Stimulated activated naive CD8-positive, alpha-beta T cell treated with anti-CD3 and anti-CD28 coated beads, Interleukin-15, Interleukin-2, amounts not matched to agents 100 U/mL and 50 U/mL, for 24 hours (primary cell): ENCODE measurements at regions not wholly inside any gene's neighbourhood (a gene's known extent, or its start where the extent isn't known, plus 50 kb on each side); places are given as distances from the start of the nearest gene placed in this dataset.
A peak's percentile ranks its signal among the peaks of the same experiment; 100 is the strongest.

Experiments used
- ATAC-seq: fragments of 150-1000 bp; cut with Tn5 transposase; one replicate; pipeline ENCODE4 v1.10.0; 2021
- DNase-seq: peaks from one replicate; pipeline ENCODE4 v3.0.0; 2021

DNA sequence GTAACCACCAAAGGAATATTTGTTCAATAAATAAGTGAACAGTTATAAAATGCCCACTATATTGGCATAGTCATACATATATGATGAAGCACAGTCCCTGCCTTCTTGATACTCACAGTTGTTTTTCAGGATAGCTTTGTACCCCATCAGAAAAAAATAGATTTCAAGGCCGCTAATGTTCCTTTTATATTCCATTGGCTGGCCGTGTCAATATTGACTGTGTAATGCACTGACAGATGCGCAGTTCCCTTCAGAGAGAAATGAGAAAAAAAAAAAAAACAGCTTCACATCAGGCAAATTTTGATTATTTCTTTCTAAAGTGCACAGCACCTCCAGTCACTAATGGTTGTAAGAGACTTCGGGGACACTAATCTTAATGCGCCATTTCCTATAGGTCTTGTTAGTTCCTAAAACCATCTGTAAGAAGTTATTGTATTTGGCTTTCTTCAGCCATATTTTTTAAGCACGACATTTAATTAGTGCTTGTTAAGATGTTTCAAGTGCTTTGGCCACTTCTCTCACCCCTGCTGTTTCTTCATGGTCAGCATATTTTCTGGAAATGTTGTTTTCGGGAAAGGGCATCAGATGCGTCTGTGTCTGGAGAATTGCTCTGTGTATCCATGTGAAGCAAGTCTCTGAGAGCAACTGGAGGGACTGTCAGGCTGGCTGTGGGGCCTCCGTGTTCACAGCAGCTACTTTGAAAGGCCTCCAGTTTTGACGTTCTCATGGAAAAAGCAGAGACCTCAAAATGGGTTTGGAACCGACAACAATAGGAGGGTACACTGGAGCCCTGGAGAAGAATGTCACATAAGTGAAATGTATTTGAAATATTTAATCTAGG lies 378.3 kb downstream of the MTX2 start:
- ATAC-seq (no peak), DNase-seq (no peak)

DNA sequence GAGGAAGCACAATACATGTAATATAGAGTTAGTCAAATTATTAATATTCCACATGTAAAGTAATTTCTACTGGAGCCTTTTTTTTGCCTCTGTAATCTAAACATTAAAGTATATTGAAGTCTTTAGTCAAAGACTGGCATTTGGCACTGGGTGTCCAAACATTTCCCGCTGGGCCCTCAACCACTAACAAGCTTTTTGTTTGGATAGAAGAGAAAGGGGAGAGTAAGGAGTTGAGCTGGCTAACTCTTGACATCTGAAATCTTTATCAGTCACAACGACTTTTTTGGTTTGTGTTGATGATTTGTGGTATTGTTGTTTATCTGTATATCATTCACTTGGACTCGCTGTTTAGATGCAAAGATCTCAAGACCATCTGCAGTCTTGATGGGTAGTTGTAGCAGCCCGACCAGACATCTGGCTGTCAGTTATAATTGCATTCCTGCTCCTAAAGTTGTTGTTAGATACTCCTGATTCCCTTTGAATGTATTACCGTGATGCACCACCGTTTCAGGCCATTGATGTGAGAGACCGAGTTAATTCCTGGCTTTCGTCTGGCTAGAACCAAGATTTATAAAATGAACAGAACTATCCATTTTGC lies 379.6 kb downstream of the MTX2 start:
- DNase-seq, result no peak
- no peak for ATAC-seq

DNA sequence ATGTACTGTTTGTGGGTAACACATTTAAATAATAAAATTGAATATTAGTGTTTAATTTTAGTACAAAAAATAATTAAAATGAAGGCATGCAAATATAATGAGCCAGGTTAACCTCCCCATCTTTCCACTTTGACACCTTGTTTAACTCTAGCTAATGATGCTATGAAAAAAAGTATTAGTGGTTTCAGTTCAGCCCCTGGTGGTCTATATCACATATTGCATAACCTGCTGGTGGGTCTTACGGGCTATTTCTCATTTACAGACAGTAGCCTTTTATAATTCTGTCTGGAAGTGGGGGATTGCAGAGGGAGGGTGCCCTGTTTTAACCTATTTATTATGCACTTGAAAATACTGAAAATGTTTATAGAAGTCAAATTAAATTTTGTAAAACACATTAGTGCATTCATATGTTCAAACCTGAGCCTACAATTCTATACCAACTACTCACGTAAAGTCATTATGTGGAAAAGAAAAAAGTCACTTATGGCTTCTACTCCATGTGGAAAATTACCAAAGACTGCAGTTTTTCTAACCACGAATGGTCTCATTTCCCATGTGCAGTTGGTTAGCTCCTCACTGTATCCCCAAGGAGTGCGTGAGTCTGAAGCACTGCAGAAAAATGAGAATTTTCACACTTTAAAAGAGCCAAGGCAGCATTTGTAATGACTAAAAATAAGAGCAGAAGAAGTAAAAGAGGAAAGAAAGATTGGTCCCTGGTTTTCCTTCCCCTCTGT lies 381.0 kb downstream of the MTX2 start:
- ATAC-seq (no peak), DNase-seq (no peak)

DNA sequence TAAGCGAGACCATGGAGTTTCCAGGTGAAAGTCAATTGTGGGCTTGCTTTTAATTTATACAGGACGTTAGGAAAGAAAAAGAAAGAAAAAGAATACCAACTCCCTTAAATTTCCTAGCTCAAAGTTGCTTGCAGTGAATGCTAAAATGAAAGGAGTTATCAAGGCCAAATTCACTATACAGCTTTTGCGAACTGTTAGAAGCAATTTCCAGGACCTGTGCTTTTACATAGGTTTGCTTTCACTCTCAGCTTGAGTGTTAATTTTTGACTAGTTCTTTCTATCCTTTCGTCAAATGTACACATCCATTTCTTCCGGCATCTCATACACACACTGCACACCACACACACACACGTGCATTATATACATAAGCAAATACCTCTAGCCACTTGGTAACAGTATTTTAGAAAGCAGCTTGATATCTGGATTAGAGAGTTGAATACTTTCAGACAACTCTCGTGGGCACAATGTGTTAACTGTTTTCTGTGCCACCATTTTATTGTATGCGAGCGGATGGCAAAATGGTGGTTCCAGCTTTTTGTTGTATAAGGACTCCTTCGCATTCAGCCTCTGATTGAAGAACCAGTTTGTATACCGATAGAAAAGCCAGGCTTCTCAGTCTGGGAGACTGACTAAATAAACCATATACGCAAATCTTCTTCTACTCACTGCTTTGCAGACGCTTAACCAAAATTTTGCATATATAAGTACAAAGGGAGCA lies 381.8 kb downstream of the MTX2 start:
- DNase-seq (no peak), ATAC-seq (no peak)

DNA sequence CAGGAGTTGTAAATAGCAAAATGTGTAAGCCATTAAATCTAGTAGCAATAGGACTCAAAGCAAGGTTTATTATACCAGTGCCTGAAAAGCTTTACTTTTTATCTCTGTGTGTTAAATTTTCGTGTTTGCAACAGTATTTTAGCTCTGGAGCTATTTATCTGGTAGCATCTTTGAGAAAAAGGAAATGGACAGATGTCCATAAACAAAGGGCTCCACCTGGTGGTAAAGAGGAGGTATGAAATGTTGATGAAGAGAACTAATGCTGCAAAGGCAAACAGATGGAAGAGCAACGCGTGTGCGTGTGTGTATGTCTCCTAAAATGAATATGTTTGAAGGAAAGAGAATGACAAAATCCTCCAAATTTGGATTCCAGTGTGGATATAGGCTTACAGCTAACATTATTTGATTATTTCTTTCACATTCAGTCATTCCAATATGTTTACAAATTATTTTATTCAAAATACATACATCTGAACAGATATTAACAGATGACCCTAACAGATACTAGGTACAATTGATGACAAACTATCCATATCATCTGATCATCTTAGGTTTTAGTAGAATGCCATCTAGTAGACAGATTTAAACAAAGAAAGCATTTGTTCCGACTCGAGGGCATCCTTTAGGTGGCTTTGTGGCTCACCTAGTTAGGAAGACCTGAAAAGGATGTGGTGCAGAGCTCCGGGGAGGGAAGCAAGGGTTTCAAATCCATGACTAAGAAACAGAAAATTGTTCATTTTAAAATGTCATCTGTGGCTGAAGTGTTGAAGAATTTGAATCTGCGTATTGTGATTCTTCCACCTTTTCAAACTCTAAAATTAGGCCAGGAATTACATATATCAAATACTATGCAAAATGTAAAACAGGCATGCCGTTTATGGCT lies 383.3 kb downstream of the MTX2 start:
- ATAC-seq (peak; percentile 84), DNase-seq (no peak)

DNA sequence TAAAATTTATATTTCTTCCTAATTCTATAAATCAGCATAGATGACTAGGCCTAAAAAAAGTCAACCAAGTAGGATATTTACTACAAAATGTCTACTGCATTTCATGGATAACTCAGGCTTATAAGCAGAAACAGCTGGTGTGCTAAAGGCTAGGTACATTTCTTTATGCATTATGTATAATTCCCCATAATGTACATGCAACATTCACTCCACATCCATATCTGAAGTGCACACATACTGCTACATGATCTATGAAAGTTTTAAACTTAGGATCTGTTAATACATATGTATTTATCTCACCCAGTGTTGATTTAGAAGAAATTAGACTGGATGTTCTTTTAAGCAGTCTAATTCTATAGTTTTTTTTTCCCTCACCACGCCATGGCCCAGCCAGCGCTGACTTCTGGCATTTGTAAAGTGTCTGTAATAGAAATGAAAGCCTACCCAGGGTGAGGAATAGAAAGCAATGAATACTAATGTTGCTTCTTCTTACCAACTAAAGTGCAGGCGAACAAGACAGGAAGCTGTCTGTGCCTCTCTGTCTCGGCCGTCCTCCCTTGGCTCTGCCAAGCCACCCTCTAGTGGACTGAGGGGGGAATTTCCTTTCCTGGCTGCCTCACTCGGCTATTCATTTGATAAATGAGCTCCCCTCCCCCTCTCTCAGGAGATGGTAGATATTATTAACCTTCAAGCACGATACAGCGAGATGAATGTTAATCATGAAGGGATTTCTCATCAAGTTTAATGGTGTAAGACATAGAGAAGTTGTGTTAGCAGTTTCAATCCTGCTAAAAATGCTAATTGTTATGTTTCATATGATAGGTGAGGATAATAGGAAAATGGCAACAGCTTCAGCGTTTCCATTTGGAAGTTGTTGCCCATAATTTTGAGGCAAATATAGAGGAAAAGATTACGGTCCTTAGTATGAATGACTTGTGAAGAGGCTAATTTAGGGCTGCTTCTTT lies 384.5 kb downstream of the MTX2 start:
- DNase-seq (peak; percentile 39), ATAC-seq (peak; percentile 35)

DNA sequence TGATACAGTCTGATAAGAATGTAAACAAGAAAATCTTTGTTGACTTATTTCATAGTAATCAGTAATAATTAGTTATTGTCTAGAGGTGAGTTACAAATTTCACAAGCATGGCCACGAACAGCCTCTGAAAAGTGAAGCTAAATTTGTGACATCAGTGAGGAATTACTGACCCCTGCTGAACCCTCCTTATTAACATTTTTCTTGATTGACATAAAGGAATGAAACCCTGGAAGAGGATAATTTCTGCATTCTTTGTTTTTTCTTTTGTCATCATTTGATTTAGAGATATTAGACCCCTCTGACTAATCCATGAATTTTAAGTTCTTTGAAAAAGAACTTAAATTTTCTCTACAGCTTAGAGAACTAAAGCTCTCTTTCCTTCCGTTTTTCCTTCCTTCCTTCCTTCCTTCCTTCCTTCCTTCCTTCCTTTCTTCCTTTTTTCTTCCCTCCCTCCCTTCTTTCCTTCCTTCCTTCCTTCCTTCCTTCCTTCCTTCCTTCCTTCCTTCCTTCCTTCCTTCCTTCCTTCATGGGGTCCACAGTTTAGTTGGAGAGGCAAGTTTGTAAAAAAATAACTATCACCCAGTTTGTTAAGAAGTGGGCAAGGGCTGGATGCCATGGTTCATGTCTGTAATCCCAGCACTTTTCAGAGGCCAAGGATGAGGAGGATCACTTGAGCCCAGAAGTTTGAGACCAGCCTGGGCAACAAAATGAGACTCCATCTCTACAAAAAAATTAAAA lies 387.0 kb downstream of the MTX2 start:
- DNase-seq (no peak), ATAC-seq (no peak)

DNA sequence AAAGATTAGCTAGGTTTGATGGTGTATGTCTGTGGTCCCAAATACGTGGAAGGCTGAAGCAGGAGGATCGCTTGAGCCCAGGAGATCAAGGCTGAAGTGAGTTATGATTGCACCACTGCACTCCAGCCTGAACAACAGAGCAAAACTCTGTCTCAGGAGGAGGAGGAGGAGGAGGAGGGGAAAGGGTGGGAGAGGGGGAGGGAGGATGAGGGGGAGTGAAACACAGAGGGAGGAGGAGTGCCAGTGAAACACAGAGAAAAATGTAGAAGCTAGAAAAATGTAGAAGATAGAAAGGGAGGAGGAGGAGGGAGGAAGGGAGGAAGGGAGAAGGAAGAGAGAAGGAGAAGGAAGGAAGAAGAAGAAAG lies 387.5 kb downstream of the MTX2 start:
- no peak for ATAC-seq
- no peak for DNase-seq

DNA sequence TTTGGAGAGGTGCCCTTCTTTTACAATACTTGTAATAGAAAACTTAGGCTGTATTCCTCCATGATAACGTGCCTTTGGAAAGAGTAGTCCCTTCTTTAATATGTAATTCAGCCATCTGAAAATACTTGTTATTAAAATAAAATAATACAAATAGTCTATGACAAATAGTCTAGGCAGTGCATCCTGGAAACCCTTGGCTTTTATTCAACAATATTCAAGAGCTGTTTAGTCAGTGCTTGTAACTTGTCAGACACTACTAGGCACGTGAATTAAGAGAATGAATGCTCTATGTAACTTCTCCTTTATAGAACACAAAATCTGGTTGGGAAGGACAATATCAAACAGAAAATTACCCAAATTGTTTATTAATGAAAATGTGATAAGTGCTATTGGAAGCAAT lies 388.2 kb downstream of the MTX2 start:
- DNase-seq, result no peak
- ATAC-seq, result no peak

DNA sequence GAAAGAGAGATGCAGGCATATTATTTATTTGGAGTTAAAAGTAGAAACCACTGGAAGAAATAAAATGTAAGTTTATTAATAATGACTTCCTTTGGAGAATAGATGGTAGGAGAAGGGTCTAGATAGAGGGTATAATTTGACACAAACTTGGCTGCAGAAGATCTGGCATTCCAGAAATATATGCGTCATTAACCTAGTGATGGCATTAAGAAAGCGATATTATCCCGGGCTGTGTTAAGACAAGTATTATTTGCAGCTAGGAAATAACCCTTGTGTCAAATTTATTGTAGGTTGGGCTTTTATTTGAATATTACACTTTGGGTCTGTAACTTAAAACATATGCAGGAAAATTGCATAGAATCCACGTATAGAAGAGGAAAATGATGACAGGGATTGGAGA lies 389.5 kb downstream of the MTX2 start:
- no peak for DNase-seq
- ATAC-seq, result no peak

DNA sequence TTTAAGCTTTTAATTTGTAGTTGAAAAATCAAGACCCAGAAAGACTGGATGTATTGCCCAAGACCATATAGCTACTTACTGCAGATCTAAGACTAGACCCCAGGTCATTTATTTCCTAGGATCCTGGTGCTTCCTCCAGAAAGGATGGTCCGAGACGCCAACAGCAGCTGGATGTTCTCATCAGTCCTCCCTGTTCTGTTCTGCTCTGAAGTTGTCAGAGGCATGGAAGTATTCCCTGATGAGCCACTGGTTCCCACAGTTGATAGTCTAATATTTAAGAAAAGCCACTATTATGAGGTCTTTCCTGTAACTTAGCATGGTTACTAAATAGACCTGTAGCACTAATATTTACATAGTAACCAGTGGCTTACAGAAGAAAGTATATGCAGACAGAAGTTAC lies 393.5 kb downstream of the MTX2 start:
- ATAC-seq, result no peak
- no peak for DNase-seq

DNA sequence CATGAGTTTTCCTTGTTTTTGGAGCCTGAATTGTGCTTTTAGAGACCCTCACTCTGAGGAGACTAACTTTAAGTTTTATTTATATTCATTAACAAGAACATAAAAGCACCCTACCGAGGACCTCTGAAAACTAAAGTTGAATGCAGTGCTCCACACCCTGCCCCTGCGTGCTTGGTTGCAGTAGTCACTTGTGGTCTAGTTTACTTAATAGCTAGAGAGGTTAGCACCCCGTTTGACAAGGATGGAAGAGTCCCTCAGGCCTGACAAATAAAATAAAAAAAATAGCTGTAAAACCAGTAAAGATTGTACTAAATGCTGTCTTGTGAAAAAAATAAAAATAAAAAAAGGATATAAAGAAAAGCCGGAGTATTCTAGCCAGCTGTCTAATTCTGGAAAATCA lies 395.2 kb downstream of the MTX2 start:
- no peak for DNase-seq
- ATAC-seq, result no peak

DNA sequence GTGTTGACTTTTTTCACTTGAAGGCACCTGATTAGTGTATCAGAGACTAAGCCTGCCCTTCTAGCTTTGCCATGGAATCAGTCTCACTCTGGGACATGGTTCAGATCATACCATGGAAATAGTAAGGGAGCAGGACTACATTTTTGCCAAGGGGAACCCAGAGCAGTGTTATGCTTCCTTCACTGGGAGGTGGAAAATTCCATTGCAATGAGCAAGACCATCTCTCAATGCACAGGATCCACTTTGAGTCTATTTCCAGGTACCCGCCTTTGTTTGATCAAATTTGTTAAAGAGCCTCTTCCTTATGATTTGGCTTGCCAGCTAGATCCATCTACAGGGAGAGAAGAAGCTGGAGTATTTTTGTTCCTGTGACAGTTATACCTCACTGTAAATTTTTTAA lies 395.8 kb downstream of the MTX2 start:
- no peak for ATAC-seq
- no peak for DNase-seq

DNA sequence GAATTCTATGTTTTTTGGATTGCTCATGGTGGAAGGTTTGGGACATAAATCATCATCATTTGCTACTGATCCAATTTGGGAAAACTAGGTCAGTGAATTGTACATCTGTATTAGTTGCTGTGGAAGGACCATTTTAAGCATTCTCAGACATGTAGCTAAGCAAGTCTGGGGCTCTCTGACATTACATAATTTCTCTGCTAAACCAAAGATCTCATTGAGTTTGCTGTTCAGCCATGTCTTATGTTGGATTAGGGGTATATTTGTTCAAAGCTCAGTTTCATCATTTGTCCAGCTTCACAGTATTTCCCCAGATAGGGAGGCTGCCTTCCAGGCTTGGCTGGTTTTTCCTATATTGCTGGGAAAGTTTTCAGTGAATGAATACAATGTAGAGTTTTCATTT lies 399.7 kb downstream of the MTX2 start:
- DNase-seq, result no peak
- no peak for ATAC-seq

DNA sequence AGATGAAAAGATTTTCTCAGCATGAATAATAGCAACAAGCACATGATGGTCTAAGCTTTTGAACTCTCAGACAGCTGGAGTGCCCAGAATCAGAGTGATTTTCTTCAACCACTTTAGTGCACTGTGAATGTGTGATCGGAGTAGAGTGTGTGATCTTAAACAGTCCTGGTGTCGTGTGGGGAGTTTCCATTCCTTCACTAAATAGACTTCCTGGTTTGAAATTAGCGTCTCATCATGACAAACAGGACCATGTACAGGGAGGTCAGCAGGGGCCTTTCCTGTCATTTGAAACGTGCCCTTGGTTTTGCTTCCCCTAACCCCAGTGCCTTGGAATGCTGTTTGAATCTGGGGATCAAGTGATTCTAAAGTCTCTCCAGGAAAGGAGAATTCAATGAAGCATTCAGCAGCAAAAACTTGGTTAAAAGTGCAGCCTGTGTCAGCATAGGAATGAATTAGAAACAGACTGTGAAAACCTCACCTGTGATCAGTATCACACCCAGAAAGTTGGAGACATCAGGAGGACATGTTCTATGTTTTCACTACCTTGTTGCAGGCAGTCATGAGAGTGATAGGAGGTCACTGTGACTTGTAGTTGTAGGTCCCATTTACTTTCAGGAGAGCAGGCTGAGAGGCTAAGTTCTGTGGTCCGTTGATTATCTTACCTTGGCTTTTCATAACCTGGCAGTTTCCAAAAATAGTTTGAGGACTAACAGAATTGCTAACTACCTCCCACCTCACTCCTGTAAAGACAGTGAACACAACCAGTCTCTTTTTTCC lies 400.3 kb downstream of the MTX2 start:
- ATAC-seq (no peak), DNase-seq (no peak)

DNA sequence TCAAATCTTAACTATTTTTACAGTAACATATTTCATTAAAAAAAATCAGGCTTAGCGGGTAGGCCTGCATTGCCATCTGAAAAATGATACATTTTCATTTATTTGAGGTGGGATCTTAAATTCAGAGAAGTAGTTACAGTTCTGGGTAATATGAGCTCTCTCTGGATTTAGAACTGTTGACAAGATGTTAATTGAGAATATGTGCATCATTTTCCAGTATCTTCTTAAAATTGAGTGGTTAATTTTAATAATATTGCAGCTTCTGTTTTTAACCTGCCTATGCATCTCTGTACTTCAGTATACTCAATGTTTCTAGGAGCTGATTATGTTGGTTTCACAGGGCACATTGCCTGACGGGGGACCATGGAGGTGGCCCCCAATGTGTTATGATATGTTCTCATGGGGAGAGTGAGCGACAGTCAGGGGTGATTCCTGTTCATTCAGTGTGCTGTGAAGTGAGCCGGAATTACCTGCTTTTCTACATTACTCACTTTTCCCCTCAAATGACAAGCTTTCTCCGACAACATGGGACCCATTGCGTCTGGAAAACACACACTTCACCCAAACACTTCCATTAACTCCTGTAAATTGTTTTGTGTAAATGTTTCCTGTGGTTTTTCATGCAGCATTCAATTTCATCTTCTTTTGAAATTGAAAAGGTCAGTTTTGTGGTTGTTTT lies 406.2 kb downstream of the MTX2 start:
- no peak for DNase-seq
- ATAC-seq, result no peak

DNA sequence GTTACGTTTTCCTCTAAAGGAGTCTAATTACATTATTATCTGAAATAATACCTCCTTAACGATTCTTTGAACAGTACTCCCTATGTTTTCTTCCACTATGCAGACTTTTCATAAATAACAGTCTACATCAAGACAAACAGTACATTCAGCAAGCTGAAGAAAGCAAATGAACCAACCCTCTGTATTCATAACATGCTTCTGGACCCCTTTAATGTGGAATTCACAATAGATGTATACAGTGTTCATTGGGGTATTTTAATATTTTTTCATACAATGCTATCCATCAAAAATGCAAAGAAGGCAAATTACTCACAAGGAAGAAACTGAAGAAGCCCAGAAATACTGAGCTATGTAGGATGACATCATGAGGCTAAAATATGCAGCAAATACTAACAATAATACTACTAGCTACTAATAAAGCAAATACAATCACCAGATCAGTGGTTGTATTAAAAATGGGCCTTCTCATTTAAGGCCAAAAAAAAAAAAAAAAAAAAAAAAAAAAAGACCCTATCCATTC lies 408.6 kb downstream of the MTX2 start:
- no peak for ATAC-seq

DNA sequence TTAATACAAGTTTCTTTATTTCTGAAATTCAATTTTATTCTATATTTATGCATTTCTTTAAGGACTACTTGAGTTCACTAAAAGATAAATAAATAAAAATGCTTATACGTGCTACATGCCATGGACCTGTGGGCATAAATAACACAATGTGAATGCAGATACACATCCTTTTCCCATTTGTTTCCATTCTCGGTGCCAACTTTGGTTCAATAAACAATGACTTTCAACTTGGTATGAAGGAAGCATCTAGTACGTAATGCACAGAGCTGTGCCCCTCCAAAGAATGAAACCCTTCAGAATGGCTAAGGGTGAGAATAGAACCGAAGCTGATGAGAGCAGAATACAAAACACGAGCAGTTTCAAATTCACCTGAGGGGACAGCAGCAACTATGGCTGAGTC lies 409.3 kb downstream of the MTX2 start:
- ATAC-seq, result no peak

More for the DNA sequence above, 408.6 kb downstream of the MTX2 start:
- DNase-seq, result no peak

More for the DNA sequence above, 409.3 kb downstream of the MTX2 start:
- DNase-seq, result no peak
